HG03095 (cell line): ENCODE measurements at regions not wholly inside any gene's neighbourhood (a gene's known extent, or its start where the extent isn't known, plus 50 kb on each side); places are given as distances from the start of the nearest gene placed in this dataset.

Experiments used
- ATAC-seq: cut with Tn5 transposase; IDR thresholded peaks from one replicate; pipeline ENCODE4 v1.9.1; 2021; ENCODE audit warnings: moderate library complexity; ENCODE audit not compliant: unreplicated experiment

DNA sequence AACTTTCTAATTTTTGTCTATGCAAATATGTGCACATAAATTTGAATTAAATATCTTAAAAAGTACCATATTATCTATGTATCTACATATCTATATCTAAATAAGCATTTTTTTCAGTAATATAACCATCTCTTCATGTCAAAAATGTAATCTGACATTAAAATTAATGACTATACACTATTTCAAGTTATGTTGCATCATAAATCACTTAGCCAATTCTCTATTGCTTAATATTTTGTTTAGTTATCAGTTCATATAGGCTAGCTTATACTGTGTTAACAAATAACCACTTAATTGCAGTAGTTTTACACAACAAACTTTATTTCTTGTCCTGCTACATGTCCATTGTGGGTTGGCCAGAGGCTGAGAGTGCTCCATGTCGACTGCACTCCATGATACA is 360.8 kb downstream of the EPM2A start:
- ATAC-seq, result no peak

DNA sequence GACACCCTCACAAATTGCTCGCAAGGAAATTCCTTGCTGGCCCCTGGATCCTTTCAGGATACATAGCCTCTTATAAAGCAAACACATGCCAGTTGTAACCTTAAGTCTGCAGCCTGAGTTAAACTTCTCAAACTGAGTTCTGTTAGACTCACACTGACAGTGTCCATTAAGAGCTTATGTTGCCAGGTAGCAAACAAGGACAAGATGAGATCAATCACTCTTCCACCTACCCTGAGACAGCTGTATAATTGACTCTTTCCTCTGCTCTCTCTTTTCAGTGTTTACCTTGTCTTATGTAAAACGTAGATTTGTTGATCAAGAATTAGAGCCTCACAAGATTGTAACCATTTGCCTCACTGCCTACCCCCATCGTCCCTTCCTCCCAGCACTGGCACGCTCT is 359.8 kb downstream of the EPM2A start:
- ATAC-seq, result no peak

- ATAC-seq, result no peak
Measured at GRCh38 chr6:145380186-145380585, 355.1 kb downstream of the EPM2A start.

- ATAC-seq, result no peak
Measured at GRCh38 chr6:145381941-145382340, 353.4 kb downstream of the EPM2A start.

GRCh38 chr6:145383428-145383827 is 351.9 kb downstream of the EPM2A start:
- no peak for ATAC-seq

DNA sequence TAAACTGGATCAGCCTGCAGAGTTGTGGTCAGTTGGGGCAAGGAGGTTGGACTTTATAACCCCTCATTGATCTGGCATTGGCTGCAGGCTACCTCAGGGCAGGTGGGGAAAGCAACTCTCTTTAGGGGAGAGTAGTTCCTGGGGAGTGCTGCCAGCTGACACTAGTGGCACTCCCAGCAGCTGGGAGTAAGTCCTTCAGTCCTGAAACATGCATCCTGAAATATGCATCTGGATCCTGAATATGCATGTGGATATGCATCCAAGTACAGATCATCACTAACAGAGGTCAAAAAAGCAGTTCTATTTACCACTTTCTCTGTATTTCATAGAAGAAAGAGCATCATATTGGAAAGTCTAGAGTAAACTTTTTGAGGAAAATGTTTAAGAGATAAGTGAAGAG is 350.8 kb downstream of the EPM2A start:
- ATAC-seq, result no peak

- ATAC-seq, result no peak
Measured at GRCh38 chr6:145396499-145396898, 338.8 kb downstream of the EPM2A start.

DNA sequence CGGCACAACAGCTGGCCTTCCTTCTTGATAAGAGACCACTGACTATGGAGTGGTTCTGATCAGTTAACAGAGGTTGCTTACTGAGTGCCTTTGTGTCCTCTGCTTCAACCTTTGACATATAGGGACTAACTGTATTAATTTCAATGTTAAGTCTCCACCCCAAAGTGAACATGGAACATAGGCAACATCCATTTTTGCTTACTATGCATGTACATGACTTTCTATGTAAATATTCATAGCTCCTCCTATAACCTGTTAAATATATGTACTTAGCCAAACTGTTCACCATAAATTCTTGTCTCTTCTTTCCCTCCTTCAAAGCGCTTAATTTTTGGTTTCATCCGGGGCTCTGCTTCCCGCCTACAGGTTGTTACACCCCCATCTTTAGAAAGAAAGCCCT is 334.8 kb downstream of the EPM2A start:
- no peak for ATAC-seq

DNA sequence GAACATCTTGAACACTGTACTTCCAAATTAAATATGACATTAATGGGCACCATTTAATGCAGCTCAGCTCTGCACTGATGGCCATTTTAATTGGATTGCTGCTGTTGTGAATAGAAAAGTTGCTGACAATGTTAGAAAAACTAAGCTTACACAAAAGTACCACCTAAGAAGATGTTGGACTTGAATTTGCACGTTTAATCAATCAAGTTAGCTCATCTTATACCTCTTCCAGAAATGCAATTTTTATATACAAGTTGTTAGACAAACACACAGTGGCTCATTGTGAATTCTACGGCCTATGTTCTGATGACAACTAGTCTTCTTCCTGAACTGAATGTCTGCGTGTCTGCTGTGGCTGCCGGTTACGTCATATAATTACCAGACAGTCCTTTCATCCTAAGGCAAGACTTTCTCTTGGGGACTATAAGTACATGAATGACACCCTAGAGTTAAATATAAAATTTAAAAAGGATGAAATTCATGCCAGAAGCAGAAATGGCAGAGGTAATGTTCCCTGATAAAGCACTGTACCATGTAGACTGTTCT is 330.2 kb downstream of the EPM2A start:
- ATAC-seq, result no peak

- ATAC-seq, result no peak
Measured at GRCh38 chr6:145406783-145407182, 328.5 kb downstream of the EPM2A start.

- ATAC-seq, result no peak
Measured at GRCh38 chr6:145415616-145416015, 319.7 kb downstream of the EPM2A start.

GRCh38 chr6:145420599-145420998 is 314.7 kb downstream of the EPM2A start:
- ATAC-seq, result no peak

- ATAC-seq, result no peak
Measured at GRCh38 chr6:145423936-145424335, 311.4 kb downstream of the EPM2A start.

DNA sequence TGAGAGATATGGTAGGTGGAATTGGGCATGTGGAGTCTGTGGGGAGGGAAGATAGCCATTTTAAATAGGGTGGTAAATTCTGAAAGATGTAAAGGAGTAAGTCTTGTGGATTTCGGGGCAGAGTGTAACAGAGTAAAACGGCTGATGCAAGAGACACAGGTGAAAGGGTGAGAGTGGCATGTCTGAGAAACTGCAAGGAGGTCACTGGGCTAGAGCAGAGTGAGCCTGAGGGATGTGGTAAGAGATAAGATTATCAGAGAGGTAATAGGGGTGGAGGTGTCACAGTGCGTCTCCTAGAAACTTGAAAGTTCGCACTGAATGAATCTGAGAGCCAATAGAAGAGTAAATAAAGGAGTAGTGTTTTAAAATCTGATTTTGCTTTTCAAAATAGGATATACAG is 308.1 kb downstream of the EPM2A start:
- no peak for ATAC-seq

GRCh38 chr6:145428706-145429105 is 306.6 kb downstream of the EPM2A start:
- no peak for ATAC-seq

GRCh38 chr6:145442110-145442509 is 293.2 kb downstream of the EPM2A start:
- no peak for ATAC-seq

DNA sequence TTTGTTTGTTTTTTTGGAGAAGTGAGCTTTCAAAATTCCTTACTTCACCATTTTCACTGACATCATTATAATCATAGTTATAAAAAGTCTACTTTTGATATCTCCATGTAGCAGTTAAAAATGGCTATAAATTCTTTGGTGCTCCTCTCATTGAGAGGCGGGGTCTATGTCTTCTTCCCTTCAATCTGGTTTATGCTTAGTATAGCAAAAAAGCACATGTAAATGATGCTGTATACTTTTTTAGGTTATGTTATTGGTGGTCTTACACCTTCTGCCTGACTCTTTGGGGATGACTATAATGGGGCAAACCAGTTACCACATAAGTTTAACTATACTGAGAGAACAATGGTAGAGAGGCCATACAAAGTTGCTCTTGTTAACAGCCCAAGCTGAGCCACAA is 289.6 kb downstream of the EPM2A start:
- ATAC-seq, result no peak

- no peak for ATAC-seq
Measured at GRCh38 chr6:145451029-145451428, 284.3 kb downstream of the EPM2A start.

GRCh38 chr6:145453376-145453775 is 281.9 kb downstream of the EPM2A start:
- no peak for ATAC-seq

- ATAC-seq, result no peak
Measured at GRCh38 chr6:145454006-145454405, 281.3 kb downstream of the EPM2A start.

DNA sequence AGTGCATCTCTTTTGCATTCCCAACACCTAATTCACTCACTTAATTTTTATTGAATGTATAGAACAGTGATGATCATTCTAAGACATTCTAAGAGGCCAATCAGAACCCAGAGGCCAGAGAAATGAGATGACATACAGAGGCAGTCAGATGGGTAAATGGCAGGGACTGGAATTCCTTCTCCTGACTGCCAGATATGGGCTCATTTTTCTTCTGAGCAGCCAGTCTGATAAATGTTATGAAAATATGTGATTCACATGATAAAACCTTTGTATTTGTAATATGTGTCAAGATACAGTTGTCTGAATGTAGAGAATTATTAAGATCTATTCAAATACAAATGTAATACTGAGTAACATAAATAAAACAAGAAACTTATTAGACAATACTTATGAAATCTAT is 277.8 kb downstream of the EPM2A start:
- ATAC-seq, result no peak

DNA sequence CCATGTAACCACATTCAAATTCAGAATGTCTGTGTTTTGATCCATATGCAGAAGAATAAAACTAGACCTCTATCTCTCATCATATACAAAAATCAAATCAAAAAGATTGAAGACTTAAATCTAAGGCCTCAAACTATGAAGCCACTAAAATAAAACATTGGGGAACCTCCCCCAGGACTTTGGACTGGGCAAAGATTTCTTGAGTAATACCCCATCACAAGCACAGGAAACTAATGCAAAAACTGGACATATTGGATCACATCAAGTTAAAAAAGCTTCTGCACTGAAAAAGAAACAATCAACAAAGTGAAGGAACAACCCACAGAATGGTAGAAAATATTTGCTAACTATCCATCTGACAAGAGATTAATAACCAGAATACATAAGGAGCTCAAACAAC is 266.8 kb downstream of the EPM2A start:
- ATAC-seq, result no peak

DNA sequence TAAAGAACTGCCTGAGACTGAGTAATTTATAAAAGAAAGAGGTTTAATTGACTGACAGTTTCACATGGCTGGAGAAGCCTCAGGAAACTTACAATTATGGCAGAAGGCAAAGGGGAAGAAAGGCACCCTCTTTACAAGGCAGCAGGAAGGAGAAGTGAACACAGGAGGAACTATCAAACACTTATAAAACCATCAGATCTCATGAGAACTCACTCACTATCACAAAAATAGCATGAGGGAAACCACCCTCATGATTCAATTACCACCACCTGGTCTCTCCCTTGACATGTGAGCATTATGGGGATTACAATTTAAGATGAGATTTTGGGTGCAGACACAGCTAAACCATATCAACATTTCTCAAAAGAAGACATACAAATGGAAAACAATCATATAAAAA is 266.3 kb downstream of the EPM2A start:
- no peak for ATAC-seq
